GM13976 (cell line): ENCODE measurements at regions not wholly inside any gene's neighbourhood (a gene's known extent, or its start where the extent isn't known, plus 50 kb on each side); places are given as distances from the start of the nearest gene placed in this dataset.

Experiments
- DNase-seq: peaks from one replicate; pipeline ENCODE4 v3.0.0; 2012; ENCODE audit warnings: low spot score
- CTCF ChIP-seq: IDR thresholded peaks from 2 replicates; pipeline ENCODE4 v1.5.1; 2012; ENCODE audit warnings: borderline replicate concordance, mild to moderate bottlenecking; ENCODE audit not compliant: insufficient read depth; ENCODE audit errors: extremely low read depth, missing control alignments, control extremely low read depth
- in situ Hi-C: fragments of 300-500 bp; cut with MboI; formaldehyde crosslinking; loops from one replicate; pipeline ENCODE4 v1.12.0; 2022; ENCODE audit warnings: low sequenced_read_pairs, mixed read lengths, inconsistent platforms; ENCODE audit not compliant: unreplicated experiment

- DNase-seq, result no peak
Measured at GRCh38 chr4:152220201-152220666, 315.7 kb downstream of the FBXW7 start.

GRCh38 chr4:152218576-152218975 lies 317.3 kb downstream of the FBXW7 start:
- DNase-seq, result no peak
- in situ Hi-C loops, result no loop called here

More at GRCh38 chr4:152220201-152220666, 315.7 kb downstream of the FBXW7 start:
- in situ Hi-C loops, result no loop called here
- TF ChIP-seq CTCF, result no peak

GRCh38 chr4:152217896-152218295 lies 318.0 kb downstream of the FBXW7 start:
- no peak for TF ChIP-seq CTCF
- no peak for DNase-seq
- in situ Hi-C loops, result no loop called here

More at GRCh38 chr4:152218576-152218975, 317.3 kb downstream of the FBXW7 start:
- no peak for TF ChIP-seq CTCF

- DNase-seq, result no peak
- no peak for TF ChIP-seq CTCF
- in situ Hi-C loops, result no loop called here
Measured at GRCh38 chr4:152211936-152212653, 323.8 kb downstream of the FBXW7 start.

- DNase-seq, result no peak
- TF ChIP-seq CTCF, result no peak
Measured at GRCh38 chr4:152209772-152210493, 326.0 kb downstream of the FBXW7 start.

GRCh38 chr4:152207378-152207720 lies 328.5 kb downstream of the FBXW7 start:
- in situ Hi-C loops, result no loop called here

More at GRCh38 chr4:152209772-152210493, 326.0 kb downstream of the FBXW7 start:
- in situ Hi-C loops, result no loop called here

More at GRCh38 chr4:152207378-152207720, 328.5 kb downstream of the FBXW7 start:
- no peak for DNase-seq
- TF ChIP-seq CTCF, result no peak
